GM12865 (cell line): ENCODE measurements at regions not wholly inside any gene's neighbourhood (a gene's known extent, or its start where the extent isn't known, plus 50 kb on each side); places are given as distances from the start of the nearest gene placed in this dataset.

Source experiments
- DNase-seq: peaks from one replicate; pipeline ENCODE4 v3.0.0; 2010; ENCODE audit warnings: low read depth
- H3K4me3 ChIP-seq: 2 replicates; pipeline ENCODE4 v1.5.1; 2011; ENCODE audit warnings: mild to moderate bottlenecking, low read depth, low read length, control low read depth
- TF ChIP-seq, protein P1 (sequence below): IDR thresholded peaks from 2 replicates; pipeline ENCODE4 v1.5.1; 2011; ENCODE audit warnings: low read length, control low read depth, low read depth, inconsistent platforms; ENCODE audit not compliant: insufficient read depth; ENCODE audit errors: missing control alignments

- TF ChIP-seq, protein P1, sequence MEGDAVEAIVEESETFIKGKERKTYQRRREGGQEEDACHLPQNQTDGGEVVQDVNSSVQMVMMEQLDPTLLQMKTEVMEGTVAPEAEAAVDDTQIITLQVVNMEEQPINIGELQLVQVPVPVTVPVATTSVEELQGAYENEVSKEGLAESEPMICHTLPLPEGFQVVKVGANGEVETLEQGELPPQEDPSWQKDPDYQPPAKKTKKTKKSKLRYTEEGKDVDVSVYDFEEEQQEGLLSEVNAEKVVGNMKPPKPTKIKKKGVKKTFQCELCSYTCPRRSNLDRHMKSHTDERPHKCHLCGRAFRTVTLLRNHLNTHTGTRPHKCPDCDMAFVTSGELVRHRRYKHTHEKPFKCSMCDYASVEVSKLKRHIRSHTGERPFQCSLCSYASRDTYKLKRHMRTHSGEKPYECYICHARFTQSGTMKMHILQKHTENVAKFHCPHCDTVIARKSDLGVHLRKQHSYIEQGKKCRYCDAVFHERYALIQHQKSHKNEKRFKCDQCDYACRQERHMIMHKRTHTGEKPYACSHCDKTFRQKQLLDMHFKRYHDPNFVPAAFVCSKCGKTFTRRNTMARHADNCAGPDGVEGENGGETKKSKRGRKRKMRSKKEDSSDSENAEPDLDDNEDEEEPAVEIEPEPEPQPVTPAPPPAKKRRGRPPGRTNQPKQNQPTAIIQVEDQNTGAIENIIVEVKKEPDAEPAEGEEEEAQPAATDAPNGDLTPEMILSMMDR, result no peak
- no peak overlapping the region for H3K4me3 ChIP-seq
- DNase-seq, result no peak
Observed at GRCh38 chr3:159757341-159758060, 231.1 kb upstream of the IL12A start.

GRCh38 chr3:159760046-159760445, 228.6 kb upstream of the IL12A start:
- DNase-seq, result no peak
- TF ChIP-seq, protein P1, result no peak
- H3K4me3 ChIP-seq, result no peak overlapping the region

- no peak for DNase-seq
- TF ChIP-seq, protein P1, result no peak
- H3K4me3 ChIP-seq, result no peak overlapping the region
Observed at GRCh38 chr3:159761369-159761768, 227.3 kb upstream of the IL12A start.

DNA sequence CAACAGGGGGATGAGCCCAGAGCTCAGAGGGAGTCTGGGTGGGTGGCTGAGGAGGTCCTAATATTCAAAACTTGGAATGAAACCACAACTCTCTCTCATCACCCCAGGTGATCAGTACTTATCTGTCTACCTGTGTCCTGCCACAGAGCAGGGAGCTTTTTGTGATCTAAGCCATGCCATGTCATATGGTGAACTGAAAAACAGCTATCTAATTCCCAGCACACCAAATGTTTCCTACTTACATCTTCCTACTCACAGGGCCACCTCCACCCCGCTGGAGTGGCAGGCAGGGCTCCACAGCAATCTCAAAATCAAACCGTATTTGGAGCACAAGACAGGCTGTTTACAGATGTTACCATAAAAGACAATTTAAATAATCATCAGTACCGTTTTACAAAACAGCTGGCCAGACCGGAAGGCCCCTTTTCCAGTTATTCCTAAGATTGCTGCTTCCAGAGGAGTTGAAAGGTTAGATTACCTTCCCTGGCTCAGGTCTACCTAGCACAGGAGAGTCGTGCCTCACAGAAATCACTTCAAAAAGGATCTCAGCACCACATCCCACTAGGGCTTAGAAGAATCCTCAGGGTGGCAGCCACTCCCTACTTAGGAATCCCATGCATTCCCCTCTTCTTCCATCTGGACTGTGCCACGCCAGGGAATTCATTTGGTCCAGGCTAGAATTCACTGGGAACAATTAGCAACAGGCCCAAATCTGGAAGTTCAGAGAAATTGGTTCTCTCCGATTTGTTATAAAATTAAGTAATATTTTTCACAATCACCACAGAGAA, 226.6 kb upstream of the IL12A start:
- no peak for DNase-seq
- TF ChIP-seq, protein P1, result no peak
- H3K4me3 ChIP-seq, result no peak overlapping the region

DNA sequence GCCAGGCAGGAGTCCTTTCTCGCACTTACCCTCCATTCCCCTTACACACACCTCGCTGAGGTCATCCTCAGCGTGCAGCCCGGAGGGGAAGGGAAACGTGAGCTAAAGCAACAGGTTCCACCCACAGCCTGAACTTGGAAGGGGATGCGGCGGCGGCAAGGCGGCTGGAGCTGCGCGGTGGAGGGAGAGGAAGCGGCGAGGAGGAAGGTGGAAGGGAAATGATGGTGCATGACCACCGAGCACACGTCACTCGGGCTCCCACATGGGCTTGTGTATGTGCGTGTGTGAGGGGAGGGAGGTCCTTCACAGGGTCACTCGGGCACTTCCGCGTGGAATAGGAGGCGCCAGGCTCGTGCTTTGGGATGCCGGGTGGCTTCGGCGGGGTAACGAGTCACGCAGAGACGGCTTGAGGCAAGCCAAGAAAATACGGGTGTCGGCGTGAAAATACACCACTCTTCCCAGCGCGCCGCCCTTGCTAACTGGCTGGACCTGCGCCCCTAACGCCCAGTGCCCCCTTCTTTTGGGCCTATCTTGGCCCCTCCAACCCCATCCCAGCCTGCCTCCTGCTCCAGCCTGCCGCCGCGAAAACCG, 225.5 kb upstream of the IL12A start:
- TF ChIP-seq, protein P1, result no peak
- H3K4me3 ChIP-seq, result peak overlapping the region; percentile 54
- peak; percentile 54 for DNase-seq

DNA sequence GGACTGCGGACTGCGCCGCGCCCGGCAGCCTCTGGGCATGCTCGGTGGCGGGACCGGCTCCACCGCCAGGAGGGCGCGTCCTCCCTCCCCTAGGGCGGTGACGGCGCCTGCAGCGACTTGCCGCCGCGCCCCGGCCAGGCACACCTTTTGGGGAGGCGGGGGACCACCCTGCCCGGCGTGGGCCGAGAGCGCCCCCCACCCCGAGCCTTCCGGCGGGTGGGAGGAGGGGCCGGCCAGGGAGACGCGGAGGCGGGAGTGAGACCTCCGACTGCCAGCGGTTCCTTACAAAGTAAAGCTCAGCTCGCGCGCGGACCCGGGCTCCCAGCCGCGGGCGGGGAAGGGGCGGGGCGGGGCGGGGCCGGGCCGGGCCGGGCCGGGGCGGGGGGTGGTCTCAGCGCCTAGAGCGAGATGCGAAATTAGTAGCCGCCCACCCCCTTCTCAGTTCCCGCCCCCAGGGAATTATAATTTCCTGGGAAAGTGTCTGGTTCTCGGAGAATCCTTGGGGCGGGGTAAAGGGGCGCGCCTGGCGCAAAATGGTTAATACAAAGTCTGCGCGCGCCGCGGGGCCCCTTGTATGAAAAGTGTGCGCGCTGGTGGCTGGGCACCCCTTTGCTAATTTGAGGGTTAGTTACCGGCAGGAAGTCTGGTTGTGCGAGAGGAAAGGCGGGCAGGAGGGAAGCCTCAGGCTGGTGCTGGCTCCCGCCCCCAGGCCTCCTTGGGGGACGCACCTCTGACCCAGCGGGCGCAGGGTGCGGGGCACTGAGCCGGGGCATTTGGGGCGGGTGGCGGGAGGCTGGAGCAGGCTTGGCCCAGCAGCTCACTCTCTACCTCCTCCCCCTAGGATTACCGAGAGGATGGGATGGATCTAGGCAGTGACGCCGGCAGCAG, 224.8 kb upstream of the IL12A start:
- DNase-seq, result peak; percentile 63
- H3K4me3 ChIP-seq, result peak overlapping the region; percentile 54
- TF ChIP-seq, protein P1, result no peak
